Mesothelial cell of epicardium (in vitro differentiated cells): ENCODE measurements at regions not wholly inside any gene's neighbourhood (a gene's known extent, or its start where the extent isn't known, plus 50 kb on each side); places are given as distances from the start of the nearest gene placed in this dataset.

Experiments used
- DNase-seq, 2 experiments: peaks; one replicate each; pipeline ENCODE4 v3.0.0; 2021; ENCODE audit warnings: low spot score in 2 of 2; ENCODE audit not compliant: unreplicated experiment in 2 of 2
- H3K27ac Mint-ChIP-seq: 2 replicates; pipeline ENCODE4 v1.8.0; 2021; ENCODE audit warnings: mixed read lengths
- H3K27me3 Mint-ChIP-seq: 2 replicates; pipeline ENCODE4 v1.8.0; 2021; ENCODE audit warnings: low read depth, mixed read lengths
- H3K36me3 Mint-ChIP-seq: 2 replicates; pipeline ENCODE4 v1.8.0; 2021; ENCODE audit warnings: mixed read lengths
- H3K4me1 Mint-ChIP-seq: 2 replicates; pipeline ENCODE4 v1.8.0; 2021; ENCODE audit warnings: mixed read lengths
- H3K4me3 Mint-ChIP-seq: 2 replicates; pipeline ENCODE4 v1.8.0; 2021; ENCODE audit warnings: mild to moderate bottlenecking, moderate library complexity, mixed read lengths
- H3K9me3 Mint-ChIP-seq: 2 replicates; pipeline ENCODE4 v1.8.0; 2021; ENCODE audit warnings: mixed read lengths
- TF ChIP-seq, protein P1 (sequence below): fragments of 200-600 bp; sonication (generic); IDR thresholded peaks from one replicate; pipeline ENCODE4 v1.5.0; 2021; ENCODE audit warnings: antibody characterized with exemption; ENCODE audit not compliant: unreplicated experiment

GRCh38 chr5:28523888-28524635 lies 1485.7 kb upstream of the CDH9 start:
- Mint-ChIP-seq H3K27me3 (no peaks in the 10 kb centered on the region), H3K36me3 (peaks cover 21% of the 10 kb centered on the region), H3K4me1 (peaks cover 9% of the 10 kb centered on the region), H3K9me3 (peaks cover 47% of the 10 kb centered on the region), H3K4me3 (no peak overlapping the region), H3K27ac (peak overlapping the region; percentile 28)
- no peak for DNase-seq
- TF ChIP-seq, protein P1, sequence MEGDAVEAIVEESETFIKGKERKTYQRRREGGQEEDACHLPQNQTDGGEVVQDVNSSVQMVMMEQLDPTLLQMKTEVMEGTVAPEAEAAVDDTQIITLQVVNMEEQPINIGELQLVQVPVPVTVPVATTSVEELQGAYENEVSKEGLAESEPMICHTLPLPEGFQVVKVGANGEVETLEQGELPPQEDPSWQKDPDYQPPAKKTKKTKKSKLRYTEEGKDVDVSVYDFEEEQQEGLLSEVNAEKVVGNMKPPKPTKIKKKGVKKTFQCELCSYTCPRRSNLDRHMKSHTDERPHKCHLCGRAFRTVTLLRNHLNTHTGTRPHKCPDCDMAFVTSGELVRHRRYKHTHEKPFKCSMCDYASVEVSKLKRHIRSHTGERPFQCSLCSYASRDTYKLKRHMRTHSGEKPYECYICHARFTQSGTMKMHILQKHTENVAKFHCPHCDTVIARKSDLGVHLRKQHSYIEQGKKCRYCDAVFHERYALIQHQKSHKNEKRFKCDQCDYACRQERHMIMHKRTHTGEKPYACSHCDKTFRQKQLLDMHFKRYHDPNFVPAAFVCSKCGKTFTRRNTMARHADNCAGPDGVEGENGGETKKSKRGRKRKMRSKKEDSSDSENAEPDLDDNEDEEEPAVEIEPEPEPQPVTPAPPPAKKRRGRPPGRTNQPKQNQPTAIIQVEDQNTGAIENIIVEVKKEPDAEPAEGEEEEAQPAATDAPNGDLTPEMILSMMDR = no peak

- H3K4me3 Mint-ChIP-seq = no peak overlapping the region
- peaks cover 9% of the 10 kb centered on the region for H3K4me1 Mint-ChIP-seq
- H3K27ac Mint-ChIP-seq = peak overlapping the region; percentile 28
- DNase-seq = no peak
- H3K27me3 Mint-ChIP-seq = no peaks in the 10 kb centered on the region
- TF ChIP-seq, protein P1 = no peak
- H3K9me3 Mint-ChIP-seq = peaks cover 47% of the 10 kb centered on the region
- H3K36me3 Mint-ChIP-seq = peaks cover 21% of the 10 kb centered on the region
These were observed 1485.0 kb upstream of the CDH9 start for GRCh38 chr5:28523416-28523815.

DNA sequence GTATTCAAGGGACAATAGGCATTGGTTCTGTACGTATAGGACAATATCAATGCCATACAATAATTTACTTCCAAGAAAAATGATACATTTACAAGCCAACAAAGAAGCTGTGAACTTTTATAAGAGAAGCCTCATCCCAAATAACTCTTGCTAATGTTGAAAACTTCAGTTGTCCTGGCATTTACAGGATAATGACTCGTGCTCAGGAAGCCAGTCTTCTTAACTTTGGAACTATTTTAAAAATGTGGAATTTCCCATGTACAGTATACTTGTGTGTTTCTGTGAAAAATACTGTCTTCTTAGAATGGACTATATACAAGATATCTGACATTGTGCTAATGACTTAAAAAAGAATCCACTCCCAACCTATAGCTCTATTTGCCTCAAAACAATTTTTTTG lies 1479.3 kb upstream of the CDH9 start:
- H3K4me1 Mint-ChIP-seq = peaks cover 20% of the 10 kb centered on the region
- TF ChIP-seq, protein P1 = no peak
- no peak overlapping the region for H3K27ac Mint-ChIP-seq
- no peak for DNase-seq
- no peaks in the 10 kb centered on the region for H3K27me3 Mint-ChIP-seq
- peaks cover 32% of the 10 kb centered on the region for H3K9me3 Mint-ChIP-seq
- H3K36me3 Mint-ChIP-seq = peaks cover 14% of the 10 kb centered on the region
- H3K4me3 Mint-ChIP-seq = no peak overlapping the region

GRCh38 chr5:28516722-28517121 lies 1478.3 kb upstream of the CDH9 start:
- Mint-ChIP-seq H3K27ac (peak overlapping the region; percentile 51), H3K4me3 (no peak overlapping the region), H3K27me3 (no peaks in the 10 kb centered on the region), H3K36me3 (peaks cover 10% of the 10 kb centered on the region), H3K9me3 (peaks cover 23% of the 10 kb centered on the region), H3K4me1 (peaks cover 20% of the 10 kb centered on the region)
- TF ChIP-seq, protein P1 = no peak
- DNase-seq = no peak

DNA sequence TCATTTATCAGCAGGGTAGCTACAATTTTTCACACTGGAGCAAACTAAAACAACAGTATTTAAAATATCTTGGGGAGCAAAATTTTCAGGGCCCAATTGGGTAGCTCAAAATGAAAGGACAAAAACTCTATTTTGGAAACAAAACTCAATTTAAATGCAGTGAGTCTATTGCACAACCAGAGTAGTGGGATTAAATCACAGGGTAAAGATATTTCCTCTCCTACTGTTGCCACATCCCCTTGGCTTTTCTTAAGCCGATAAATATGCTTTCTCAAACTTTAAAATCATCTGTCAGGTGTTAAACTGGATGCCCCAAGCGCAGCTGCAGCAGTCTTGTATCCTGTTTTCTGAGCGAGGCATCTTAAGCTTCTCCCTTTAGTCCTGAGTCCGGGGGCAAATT lies 1474.3 kb upstream of the CDH9 start:
- TF ChIP-seq, protein P1 = no peak
- H3K4me1 Mint-ChIP-seq = peaks cover 20% of the 10 kb centered on the region
- no peaks in the 10 kb centered on the region for H3K36me3 Mint-ChIP-seq
- peaks cover 14% of the 10 kb centered on the region for H3K9me3 Mint-ChIP-seq
- no peaks in the 10 kb centered on the region for H3K27me3 Mint-ChIP-seq
- H3K27ac Mint-ChIP-seq = no peak overlapping the region
- no peak overlapping the region for H3K4me3 Mint-ChIP-seq
- DNase-seq = no peak
